ENCODE measurements at regions not wholly inside any gene's neighbourhood (a gene's known extent, or its start where the extent isn't known, plus 50 kb on each side); places are given as distances from the start of the nearest gene placed in this dataset.

DNA sequence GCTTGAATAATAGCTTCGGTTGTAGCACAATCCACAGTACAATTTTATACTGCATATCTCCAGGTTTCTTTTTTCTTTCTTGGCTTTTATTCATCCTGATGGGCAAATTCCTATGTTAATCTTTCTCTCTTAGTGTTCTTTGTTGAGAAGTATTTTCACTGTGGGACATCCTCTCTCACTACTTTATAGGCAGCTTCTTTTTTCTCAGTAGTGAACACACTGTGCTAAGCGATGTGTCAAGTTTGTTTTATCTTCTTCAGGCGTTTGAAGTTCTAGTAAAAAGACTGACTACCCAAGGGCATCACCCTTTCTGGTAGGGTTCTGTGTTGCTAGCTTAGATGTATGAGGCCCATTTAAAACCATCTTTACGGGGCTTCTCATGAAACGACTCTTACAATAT, 182.1 kb downstream of the FAM170A start:
- no peaks in the 10 kb centered on the region for H3K79me2 ChIP-seq (ENCODE audit: insufficient read depth, low read depth, low read length)

DNA sequence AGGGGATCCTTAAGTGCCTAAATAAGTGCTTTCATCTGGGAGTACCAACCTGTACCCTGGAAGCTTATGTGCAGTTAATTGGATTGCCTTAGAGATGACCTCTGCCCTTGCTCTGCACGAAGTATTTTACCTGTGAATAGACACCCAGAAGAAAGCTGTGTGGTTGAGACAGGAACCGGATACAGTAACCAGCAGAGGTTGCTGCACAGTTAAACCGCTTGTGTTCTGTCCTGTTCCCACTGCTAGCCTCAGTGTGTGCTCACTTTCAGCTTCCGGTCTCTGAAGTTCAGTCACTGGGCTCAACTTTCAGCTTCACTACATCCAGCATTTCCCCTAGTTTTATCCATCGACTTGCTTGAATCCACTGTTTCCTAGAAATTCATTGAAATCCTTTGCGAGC, 185.3 kb downstream of the FAM170A start:
- no peak overlapping the region for H3K4me2 ChIP-seq (ENCODE audit: low read length)
- H3K4me3 ChIP-seq (ENCODE audit: low read depth, low read length, poor library complexity, severe bottlenecking): no peak overlapping the region
- no peak for TF ChIP-seq CTCF (conservative IDR thresholded peaks at IDR 0.05; ENCODE audit: low read length)
- TF ChIP-seq EZH2phosphoT487 (IDR thresholded peaks at IDR 0.05; ENCODE audit: borderline replicate concordance, low read depth, low read length): no peak
- intact Hi-C loops (cut with micrococcal nuclease; ENCODE audit: unreplicated experiment): no loop called here
- no TSS peak for BruUV-seq (replicated peaks)
- H3K9me2 ChIP-seq (ENCODE audit: insufficient read depth, low read length): no peaks in the 10 kb centered on the region
- H3K4me1 ChIP-seq (ENCODE audit: insufficient read depth, low read length, poor library complexity, severe bottlenecking): no peaks in the 10 kb centered on the region
- H3K36me3 ChIP-seq (ENCODE audit: insufficient read depth, low read length): no peaks in the 10 kb centered on the region
- CTCF ChIA-PET (ENCODE audit: unreplicated experiment): no interaction called here
- H3K27ac ChIP-seq (ENCODE audit: low read depth, low read length, poor library complexity, severe bottlenecking): no peak overlapping the region
- H3K9me3 ChIP-seq (ENCODE audit: low read length): no peaks in the 10 kb centered on the region
- no peaks in the 10 kb centered on the region for H4K20me1 ChIP-seq (ENCODE audit: insufficient read depth, low read length)
- H2AFZ ChIP-seq (ENCODE audit: low read length): no peak overlapping the region
- H3K79me2 ChIP-seq (ENCODE audit: insufficient read depth, low read depth, low read length): no peaks in the 10 kb centered on the region
- DNase-seq (ENCODE audit: low spot score): no peak
- POLR2A ChIA-PET: interaction anchor here (1.6 kb wide), 1 partner anchor 11 kb away, joined by 6 read pairs; no protein-coding TSS in a partner anchor

More for the DNA sequence above, 182.1 kb downstream of the FAM170A start:
- Histone ChIP-seq H3K9me3 (ENCODE audit: low read length) (no peaks in the 10 kb centered on the region), H3K27ac (ENCODE audit: low read depth, low read length, poor library complexity, severe bottlenecking) (no peak overlapping the region), H3K36me3 (ENCODE audit: insufficient read depth, low read length) (no peaks in the 10 kb centered on the region), H3K9me2 (ENCODE audit: insufficient read depth, low read length) (no peaks in the 10 kb centered on the region), H2AFZ (ENCODE audit: low read length) (no peak overlapping the region), H3K4me2 (ENCODE audit: low read length) (no peak overlapping the region), H3K4me3 (ENCODE audit: low read depth, low read length, poor library complexity, severe bottlenecking) (no peak overlapping the region), H4K20me1 (ENCODE audit: insufficient read depth, low read length) (no peaks in the 10 kb centered on the region), H3K4me1 (ENCODE audit: insufficient read depth, low read length, poor library complexity, severe bottlenecking) (no peaks in the 10 kb centered on the region)
- intact Hi-C loops (cut with micrococcal nuclease; ENCODE audit: unreplicated experiment): no loop called here
- ChIA-PET POLR2A (interaction anchor here (0.6 kb wide), 2 partner anchors 631 to 758 kb away, joined by 3 to 5 read pairs; no protein-coding TSS in a partner anchor), CTCF (ENCODE audit: unreplicated experiment) (no interaction called here)
- no peak for TF ChIP-seq EZH2phosphoT487 (IDR thresholded peaks at IDR 0.05; ENCODE audit: borderline replicate concordance, low read depth, low read length)
- no peak for TF ChIP-seq CTCF (conservative IDR thresholded peaks at IDR 0.05; ENCODE audit: low read length)
- BruUV-seq (replicated peaks): no TSS peak
- DNase-seq (ENCODE audit: low spot score): no peak

DNA sequence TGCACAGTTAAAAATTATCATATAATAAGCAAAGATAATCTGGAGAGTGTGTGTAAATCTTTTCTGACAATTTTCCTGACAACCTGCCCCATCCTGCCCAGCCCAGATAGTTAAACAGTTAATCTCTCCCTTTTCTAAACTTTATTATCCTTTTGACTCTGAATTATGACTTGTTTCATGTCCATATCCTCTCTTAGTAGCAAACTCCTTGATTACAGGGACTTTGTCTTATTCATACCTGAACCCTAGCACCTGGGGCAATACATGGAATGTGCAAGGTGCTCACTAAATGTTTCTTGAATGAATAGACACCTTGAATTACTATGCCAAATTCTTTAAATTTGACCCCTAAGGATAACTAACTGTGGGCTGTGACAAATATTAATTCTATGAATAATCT, 186.7 kb downstream of the FAM170A start:
- BruUV-seq (replicated peaks): no TSS peak
- ChIA-PET CTCF (ENCODE audit: unreplicated experiment) (no interaction called here), POLR2A (interaction anchor here (1.2 to 1.6 kb wide), 2 partner anchors 10 to 15 kb away, joined by 5 to 6 read pairs; no protein-coding TSS in a partner anchor)
- Histone ChIP-seq H3K9me2 (ENCODE audit: insufficient read depth, low read length) (no peaks in the 10 kb centered on the region), H3K27ac (ENCODE audit: low read depth, low read length, poor library complexity, severe bottlenecking) (no peak overlapping the region), H3K79me2 (ENCODE audit: insufficient read depth, low read depth, low read length) (no peaks in the 10 kb centered on the region), H3K4me1 (ENCODE audit: insufficient read depth, low read length, poor library complexity, severe bottlenecking) (no peaks in the 10 kb centered on the region), H3K4me2 (ENCODE audit: low read length) (no peak overlapping the region), H2AFZ (ENCODE audit: low read length) (no peak overlapping the region), H3K9me3 (ENCODE audit: low read length) (no peaks in the 10 kb centered on the region), H3K4me3 (ENCODE audit: low read depth, low read length, poor library complexity, severe bottlenecking) (no peak overlapping the region), H4K20me1 (ENCODE audit: insufficient read depth, low read length) (no peaks in the 10 kb centered on the region), H3K36me3 (ENCODE audit: insufficient read depth, low read length) (no peaks in the 10 kb centered on the region)
- DNase-seq (ENCODE audit: low spot score): no peak
- TF ChIP-seq CTCF (conservative IDR thresholded peaks at IDR 0.05; ENCODE audit: low read length) (no peak), EZH2phosphoT487 (IDR thresholded peaks at IDR 0.05; ENCODE audit: borderline replicate concordance, low read depth, low read length) (no peak)
- intact Hi-C loops (cut with micrococcal nuclease; ENCODE audit: unreplicated experiment): no loop called here

Measured in OCI-LY7 (cell line).